ENCODE measurements at regions not wholly inside any gene's neighbourhood (a gene's known extent, or its start where the extent isn't known, plus 50 kb on each side); places are given as distances from the start of the nearest gene placed in this dataset.

GRCh38 chr16:26263406-26263805, 571.6 kb downstream of the HS3ST4 start:
- TF ChIP-seq GABPA (IDR thresholded peaks at IDR 0.05; ENCODE audit: low read depth, low read length) (no peak), GABPA (CRISPR knock-in tag; IDR thresholded peaks at IDR 0.05; ENCODE audit: low read depth) (no peak), ZNF292 (CRISPR knock-in tag; IDR thresholded peaks at IDR 0.05; ENCODE audit: borderline replicate concordance, low read depth) (no peak), ZNF281 (CRISPR knock-in tag; IDR thresholded peaks at IDR 0.05; ENCODE audit: borderline replicate concordance) (no peak), ZBTB1 (CRISPR knock-in tag; IDR thresholded peaks at IDR 0.05; ENCODE audit: borderline replicate concordance) (no peak), RBM22 (optimal IDR thresholded peaks at IDR 0.05; ENCODE audit: low read length) (no peak), BATF2 (CRISPR knock-in tag; IDR thresholded peaks at IDR 0.05) (no peak), ZNF674 (CRISPR knock-in tag; IDR thresholded peaks at IDR 0.05; ENCODE audit: low read depth) (no peak), ZKSCAN1 (IDR thresholded peaks at IDR 0.05; ENCODE audit: low read length) (no peak), ZNF431 (CRISPR knock-in tag; IDR thresholded peaks at IDR 0.05; ENCODE audit: borderline replicate concordance, low read depth) (no peak), PLSCR1 (CRISPR knock-in tag; IDR thresholded peaks at IDR 0.05; ENCODE audit: borderline replicate concordance) (no peak)

All from HepG2 (cell line).